NB4 (cell line): ENCODE measurements at regions not wholly inside any gene's neighbourhood (a gene's known extent, or its start where the extent isn't known, plus 50 kb on each side); places are given as distances from the start of the nearest gene placed in this dataset.

Experiments
- CTCF ChIP-seq: IDR thresholded peaks from one replicate; pipeline ENCODE4 v1.5.1; 2012; ENCODE audit warnings: low read depth, low read length
- MYC ChIP-seq: IDR thresholded peaks from 2 replicates; pipeline ENCODE4 v1.6.1; 2011; ENCODE audit warnings: low read depth, low read length
- POLR2A ChIP-seq: IDR thresholded peaks from 2 replicates; pipeline ENCODE4 v1.6.1; 2011; ENCODE audit warnings: mild to moderate bottlenecking; ENCODE audit not compliant: insufficient read length; ENCODE audit errors: extremely low read depth

DNA sequence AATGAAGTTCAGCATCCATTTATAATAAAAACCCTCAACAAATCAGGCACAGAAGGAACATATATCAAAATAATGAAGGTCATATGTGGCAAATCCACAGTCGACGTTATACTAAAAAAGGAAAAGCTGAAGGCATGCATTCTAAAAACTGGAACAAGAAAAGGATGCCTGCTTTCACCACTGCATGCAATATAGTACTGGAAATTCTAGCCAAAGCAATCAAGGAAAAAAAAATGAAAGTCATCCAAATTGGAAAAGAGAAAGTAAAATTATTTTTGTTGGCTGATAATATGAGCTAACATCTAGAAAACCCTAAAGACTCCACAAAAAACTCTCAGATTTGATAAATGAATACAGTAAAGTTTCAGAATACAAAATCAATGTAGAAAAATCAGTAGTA, 1123.2 kb downstream of the TBL1XR1 start:
- TF ChIP-seq CTCF, result no peak
- TF ChIP-seq MYC, result no peak
- no peak for TF ChIP-seq POLR2A
